ENCODE measurements at regions not wholly inside any gene's neighbourhood (a gene's known extent, or its start where the extent isn't known, plus 50 kb on each side); places are given as distances from the start of the nearest gene placed in this dataset.

- no peak for DNase-seq (ENCODE audit: low read depth)
- no peak overlapping the region for H3K4me3 ChIP-seq (ENCODE audit: low read depth, low read length)
- TF ChIP-seq CTCF (conservative IDR thresholded peaks at IDR 0.05; ENCODE audit: low read depth, low read length): no peak
These were observed 60.3 kb downstream of the EOMES start for GRCh38 chr3:27661797-27662196.

- peak; percentile 69 for DNase-seq (ENCODE audit: low read depth)
- no peak overlapping the region for H3K4me3 ChIP-seq (ENCODE audit: low read depth, low read length)
- peak; percentile 95 for TF ChIP-seq CTCF (conservative IDR thresholded peaks at IDR 0.05; ENCODE audit: low read depth, low read length)
These were observed 62.7 kb downstream of the EOMES start for GRCh38 chr3:27659279-27660021.

- no peak for TF ChIP-seq CTCF (conservative IDR thresholded peaks at IDR 0.05; ENCODE audit: low read depth, low read length)
- no peak overlapping the region for H3K4me3 ChIP-seq (ENCODE audit: low read depth, low read length)
- DNase-seq (ENCODE audit: low read depth): no peak
These were observed 63.4 kb downstream of the EOMES start for GRCh38 chr3:27658741-27659140.

- no peak for DNase-seq (ENCODE audit: low read depth)
- no peak for TF ChIP-seq CTCF (conservative IDR thresholded peaks at IDR 0.05; ENCODE audit: low read depth, low read length)
- H3K4me3 ChIP-seq (ENCODE audit: low read depth, low read length): no peak overlapping the region
These were observed 64.3 kb downstream of the EOMES start for GRCh38 chr3:27657871-27658270.

- no peak for TF ChIP-seq CTCF (conservative IDR thresholded peaks at IDR 0.05; ENCODE audit: low read depth, low read length)
- H3K4me3 ChIP-seq (ENCODE audit: low read depth, low read length): no peak overlapping the region
- DNase-seq (ENCODE audit: low read depth): no peak
These were observed 64.7 kb downstream of the EOMES start for GRCh38 chr3:27657404-27657803.

GRCh38 chr3:27656790-27657189, 65.3 kb downstream of the EOMES start:
- TF ChIP-seq CTCF (conservative IDR thresholded peaks at IDR 0.05; ENCODE audit: low read depth, low read length): no peak
- DNase-seq (ENCODE audit: low read depth): no peak
- H3K4me3 ChIP-seq (ENCODE audit: low read depth, low read length): no peak overlapping the region

GRCh38 chr3:27655547-27655946, 66.6 kb downstream of the EOMES start:
- TF ChIP-seq CTCF (conservative IDR thresholded peaks at IDR 0.05; ENCODE audit: low read depth, low read length): no peak
- no peak overlapping the region for H3K4me3 ChIP-seq (ENCODE audit: low read depth, low read length)
- DNase-seq (ENCODE audit: low read depth): no peak
